HepG2 (cell line): ENCODE measurements at regions not wholly inside any gene's neighbourhood (a gene's known extent, or its start where the extent isn't known, plus 50 kb on each side); places are given as distances from the start of the nearest gene placed in this dataset.

Experiments
- ATF5 ChIP-seq: sonication (generic); formaldehyde crosslinking; IDR thresholded peaks from 2 replicates; pipeline ENCODE4 v1.4.0; 2020; ENCODE audit warnings: mild to moderate bottlenecking, low read depth, missing genetic modification reagents
- ATRX ChIP-seq: sonication (generic); formaldehyde crosslinking; IDR thresholded peaks from 2 replicates; pipeline ENCODE4 v1.4.0; 2020; ENCODE audit warnings: missing genetic modification reagents, borderline replicate concordance
- CBX1 ChIP-seq: IDR thresholded peaks from one replicate; pipeline ENCODE4 v1.6.1; 2016; ENCODE audit warnings: antibody characterized with exemption, low read depth
- CSRNP2 ChIP-seq: sonication (generic); formaldehyde crosslinking; conservative IDR thresholded peaks from 2 replicates; pipeline ENCODE4 v1.8.0; 2022; ENCODE audit warnings: low read depth, missing genetic modification reagents
- DNMT1 ChIP-seq: sonication (generic); formaldehyde crosslinking; IDR thresholded peaks from 2 replicates; pipeline ENCODE4 v1.5.1; 2020; ENCODE audit warnings: mild to moderate bottlenecking, missing genetic modification reagents
- GLMP ChIP-seq: sonication (generic); formaldehyde crosslinking; IDR thresholded peaks from 2 replicates; pipeline ENCODE4 v1.9.0; 2021; ENCODE audit warnings: missing genetic modification reagents, mild to moderate bottlenecking, borderline replicate concordance
- GPBP1L1 ChIP-seq: sonication (generic); formaldehyde crosslinking; IDR thresholded peaks from 2 replicates; pipeline ENCODE4 v1.5.0; 2020; ENCODE audit warnings: mild to moderate bottlenecking, missing genetic modification reagents
- LCORL ChIP-seq, 2 experiments: fragments of 450-650 bp in 1 of 2; sonication (generic) in 1 of 2; formaldehyde crosslinking in 1 of 2; IDR thresholded peaks; 2 replicates each; pipeline versions ENCODE4 v1.5.0 to v1.6.1; 2017 to 2020; ENCODE audit warnings: antibody characterized with exemption in 1 of 2, missing genetic modification reagents in 1 of 2
- NFAT5 ChIP-seq: sonication (generic); formaldehyde crosslinking; IDR thresholded peaks from 2 replicates; pipeline ENCODE4 v1.4.0; 2020; ENCODE audit warnings: missing genetic modification reagents
- NFIC ChIP-seq: IDR thresholded peaks from 2 replicates; pipeline ENCODE4 v1.6.1; 2012; ENCODE audit warnings: mild to moderate bottlenecking, low read length, inconsistent platforms
- NFKB2 ChIP-seq: sonication (generic); formaldehyde crosslinking; IDR thresholded peaks from 2 replicates; pipeline ENCODE4 v1.4.0; 2020; ENCODE audit warnings: missing genetic modification reagents, borderline replicate concordance
- NONO ChIP-seq, 2 experiments: fragments of 450-650 bp in 1 of 2; sonication (generic) in 1 of 2; formaldehyde crosslinking in 1 of 2; IDR thresholded peaks in 1 of 2; conservative IDR thresholded peaks in 1 of 2; 2 replicates each; pipeline versions ENCODE4 v1.6.1 to v1.8.0; 2017 to 2022; ENCODE audit warnings: mild to moderate bottlenecking in 1 of 2, missing genetic modification reagents in 1 of 2, moderate library complexity in 1 of 2
- POLR2AphosphoS2 ChIP-seq: IDR thresholded peaks from 2 replicates; pipeline ENCODE4 v1.6.1; 2011; ENCODE audit warnings: low read depth, low read length, improper control_type of control experiment
- TCF7 ChIP-seq: sonication (generic); IDR thresholded peaks from 2 replicates; pipeline ENCODE4 v1.6.1; 2016; ENCODE audit warnings: antibody characterized with exemption, low read depth
- TP53 ChIP-seq: sonication (generic); formaldehyde crosslinking; conservative IDR thresholded peaks from 2 replicates; pipeline ENCODE4 v1.4.0; 2020; ENCODE audit warnings: missing genetic modification reagents
- U2AF1 ChIP-seq: fragments of 200-400 bp; formaldehyde crosslinking; optimal IDR thresholded peaks from 2 replicates; pipeline ENCODE3; 2017; ENCODE audit warnings: mild to moderate bottlenecking, low read depth, low read length
- U2AF2 ChIP-seq: fragments of 200-400 bp; formaldehyde crosslinking; IDR thresholded peaks from 2 replicates; pipeline ENCODE4 v1.6.1; 2017; ENCODE audit warnings: low read depth, mild to moderate bottlenecking, low read length
- ZMYM3 ChIP-seq: sonication (generic); formaldehyde crosslinking; IDR thresholded peaks from 2 replicates; pipeline ENCODE4 v1.5.1; 2020; ENCODE audit warnings: mild to moderate bottlenecking, missing genetic modification reagents
- ZNF329 ChIP-seq: sonication (generic); formaldehyde crosslinking; IDR thresholded peaks from 2 replicates; pipeline ENCODE4 v1.9.0; 2021; ENCODE audit warnings: low read depth, mild to moderate bottlenecking, missing genetic modification reagents
- ZNF333 ChIP-seq: sonication (generic); formaldehyde crosslinking; IDR thresholded peaks from 2 replicates; pipeline ENCODE4 v1.4.0; 2020; ENCODE audit warnings: mild to moderate bottlenecking, missing genetic modification reagents, borderline replicate concordance
- ZNF761 ChIP-seq: sonication (generic); formaldehyde crosslinking; conservative IDR thresholded peaks from 2 replicates; pipeline ENCODE4 v1.4.0; 2020; ENCODE audit warnings: mild to moderate bottlenecking, missing genetic modification reagents
- ZNF772 ChIP-seq: sonication (generic); formaldehyde crosslinking; IDR thresholded peaks from 2 replicates; pipeline ENCODE4 v1.5.0; 2020; ENCODE audit warnings: mild to moderate bottlenecking, missing genetic modification reagents

- TF ChIP-seq NFAT5 (no peak), ZNF761 (CRISPR knock-in tag) (no peak), TCF7 (no peak), U2AF1 (no peak), ZNF772 (CRISPR knock-in tag) (no peak), CSRNP2 (no peak), TP53 (no peak), CBX1 (no peak), ATRX (CRISPR knock-in tag) (no peak), LCORL (IDR thresholded peaks at IDR 0.05) (no peak), LCORL (CRISPR knock-in tag; IDR thresholded peaks at IDR 0.05) (no peak), ZNF329 (no peak), ZMYM3 (no peak), DNMT1 (CRISPR knock-in tag) (no peak), U2AF2 (no peak), GLMP (CRISPR knock-in tag) (no peak), NFKB2 (CRISPR knock-in tag) (no peak), ZNF333 (no peak), NONO (IDR thresholded peaks at IDR 0.05) (no peak), NONO (CRISPR knock-in tag; conservative IDR thresholded peaks at IDR 0.05) (0 out of 2 replicates have a peak, but pooled peaks have one; percentile 47), ATF5 (CRISPR knock-in tag) (no peak), GPBP1L1 (CRISPR knock-in tag) (no peak), POLR2AphosphoS2 (no peak), NFIC (peak; percentile 73; the same call in 1 of the 2 replicates)
These were observed 328.1 kb downstream of the MAN2A1 start (continued) for GRCh38 chr5:110017854-110018253.
